HepG2 (cell line): ENCODE measurements at regions not wholly inside any gene's neighbourhood (a gene's known extent, or its start where the extent isn't known, plus 50 kb on each side); places are given as distances from the start of the nearest gene placed in this dataset.

Source experiments
- ATF7-NPFF ChIP-seq: sonication (generic); formaldehyde crosslinking; IDR thresholded peaks from 2 replicates; pipeline ENCODE4 v1.8.1; 2023; ENCODE audit warnings: mild to moderate bottlenecking, low read depth, missing genetic modification reagents, moderate library complexity
- CHD4 ChIP-seq: fragments of 200-600 bp; sonication (generic); IDR thresholded peaks from 2 replicates; pipeline ENCODE4 v1.7.0; 2017; ENCODE audit warnings: mild to moderate bottlenecking, low read length, borderline replicate concordance
- MAX ChIP-seq: IDR thresholded peaks from 2 replicates; pipeline ENCODE4 v1.6.1; 2012; ENCODE audit warnings: inconsistent platforms
- NR2C2 ChIP-seq: sonication (generic); formaldehyde crosslinking; IDR thresholded peaks from 2 replicates; pipeline ENCODE4 v1.4.0; 2020; ENCODE audit warnings: missing genetic modification reagents, mild to moderate bottlenecking, moderate library complexity, borderline replicate concordance
- TF ChIP-seq, protein P1 (sequence below): sonication (generic); formaldehyde crosslinking; IDR thresholded peaks from 2 replicates; pipeline ENCODE4 v1.5.0; 2020; ENCODE audit warnings: mild to moderate bottlenecking, missing genetic modification reagents, moderate library complexity
- TF ChIP-seq, protein P2 (sequence below): IDR thresholded peaks from 2 replicates; pipeline ENCODE4 v1.6.1; 2016; ENCODE audit warnings: low read depth, borderline replicate concordance

DNA sequence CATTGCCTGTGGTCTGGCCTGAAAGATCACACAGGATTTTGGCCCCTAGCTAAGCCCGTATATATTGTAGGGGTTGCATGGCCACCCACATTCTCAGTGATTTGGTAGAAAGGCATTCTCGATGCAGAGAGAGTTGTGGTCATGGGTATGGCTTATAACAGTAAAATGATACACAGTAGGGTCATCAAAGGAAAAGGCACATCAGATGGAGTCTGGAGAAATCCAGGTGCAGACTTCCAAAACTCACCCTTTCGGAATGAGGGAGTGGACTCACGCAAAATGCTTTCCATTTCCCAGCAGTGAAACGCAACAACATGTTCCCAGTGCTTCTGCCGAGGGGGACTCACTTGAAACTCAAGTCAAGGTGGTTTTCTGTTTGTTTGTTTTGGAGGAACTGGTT, 802.5 kb upstream of the SLITRK1 start:
- TF ChIP-seq ATF7-NPFF (CRISPR knock-in tag): no peak
- TF ChIP-seq, protein P1, sequence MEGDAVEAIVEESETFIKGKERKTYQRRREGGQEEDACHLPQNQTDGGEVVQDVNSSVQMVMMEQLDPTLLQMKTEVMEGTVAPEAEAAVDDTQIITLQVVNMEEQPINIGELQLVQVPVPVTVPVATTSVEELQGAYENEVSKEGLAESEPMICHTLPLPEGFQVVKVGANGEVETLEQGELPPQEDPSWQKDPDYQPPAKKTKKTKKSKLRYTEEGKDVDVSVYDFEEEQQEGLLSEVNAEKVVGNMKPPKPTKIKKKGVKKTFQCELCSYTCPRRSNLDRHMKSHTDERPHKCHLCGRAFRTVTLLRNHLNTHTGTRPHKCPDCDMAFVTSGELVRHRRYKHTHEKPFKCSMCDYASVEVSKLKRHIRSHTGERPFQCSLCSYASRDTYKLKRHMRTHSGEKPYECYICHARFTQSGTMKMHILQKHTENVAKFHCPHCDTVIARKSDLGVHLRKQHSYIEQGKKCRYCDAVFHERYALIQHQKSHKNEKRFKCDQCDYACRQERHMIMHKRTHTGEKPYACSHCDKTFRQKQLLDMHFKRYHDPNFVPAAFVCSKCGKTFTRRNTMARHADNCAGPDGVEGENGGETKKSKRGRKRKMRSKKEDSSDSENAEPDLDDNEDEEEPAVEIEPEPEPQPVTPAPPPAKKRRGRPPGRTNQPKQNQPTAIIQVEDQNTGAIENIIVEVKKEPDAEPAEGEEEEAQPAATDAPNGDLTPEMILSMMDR: no peak
- TF ChIP-seq, protein P2, sequence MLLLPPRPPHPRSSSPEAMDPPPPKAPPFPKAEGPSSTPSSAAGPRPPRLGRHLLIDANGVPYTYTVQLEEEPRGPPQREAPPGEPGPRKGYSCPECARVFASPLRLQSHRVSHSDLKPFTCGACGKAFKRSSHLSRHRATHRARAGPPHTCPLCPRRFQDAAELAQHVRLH (CRISPR knock-in tag): no peak
- TF ChIP-seq MAX: no peak
- TF ChIP-seq NR2C2: no peak
- no peak for TF ChIP-seq CHD4
